Hepatocyte (in vitro differentiated cells): ENCODE measurements at regions not wholly inside any gene's neighbourhood (a gene's known extent, or its start where the extent isn't known, plus 50 kb on each side); places are given as distances from the start of the nearest gene placed in this dataset.

Experiments used
- CTCF ChIP-seq: fragments of 200-600 bp; sonication (generic); IDR thresholded peaks from 2 replicates; pipeline ENCODE4 v1.5.1; 2016; ENCODE audit warnings: antibody characterized with exemption, mild to moderate bottlenecking; ENCODE audit not compliant: poor library complexity
- EZH2phosphoT487 ChIP-seq: fragments of 200-600 bp; sonication (generic); IDR thresholded peaks from one replicate; pipeline ENCODE4 v1.6.1; 2018; ENCODE audit warnings: antibody characterized with exemption, mild to moderate bottlenecking, low read depth, moderate library complexity; ENCODE audit not compliant: unreplicated experiment, severe bottlenecking

- TF ChIP-seq CTCF = no peak
- TF ChIP-seq EZH2phosphoT487 = no peak
These were observed 360.9 kb downstream of the FGF9 start for GRCh38 chr13:22031702-22032286.
